OCI-LY7 (cell line): ENCODE measurements at regions not wholly inside any gene's neighbourhood (a gene's known extent, or its start where the extent isn't known, plus 50 kb on each side); places are given as distances from the start of the nearest gene placed in this dataset.

Experiments used
- BruUV-seq: library from RNA; stranded (reverse); fragments of 400-500 nt; replicated peaks from 2 replicates; lab custom pipeline; 2021; lab: Mats Ljungman, UMichigan
- CTCF ChIA-PET: fragments of 300-600 bp; sonication (Branson Sonifier 250); formaldehyde crosslinking; loops from one replicate; lab custom pipeline; 2022; ENCODE audit warnings: antibody characterized with exemption; ENCODE audit not compliant: unreplicated experiment; lab: Charles Lee
- POLR2A ChIA-PET: fragments of 300-600 bp; sonication (Branson Sonifier 250); formaldehyde crosslinking; loops from one replicate; lab custom pipeline; 2022; ENCODE audit warnings: antibody characterized with exemption; lab: Charles Lee
- DNase-seq: peaks from one replicate; pipeline ENCODE4 v3.0.0-alpha.2; 2015; ENCODE audit warnings: low spot score
- H2AFZ ChIP-seq: fragments of 200-600 bp; sonication (generic), shearing (Covaris generic); 2 replicates; pipeline ENCODE4 v1.6.1; 2014; ENCODE audit warnings: mild to moderate bottlenecking, antibody characterized with exemption, low read length, moderate library complexity
- H3K27ac ChIP-seq: fragments of 200-600 bp; sonication (generic); 2 replicates; pipeline ENCODE4 v1.5.1; 2014; ENCODE audit warnings: mixed run types, low read depth, mild to moderate bottlenecking, moderate library complexity, low read length, inconsistent platforms; ENCODE audit not compliant: poor library complexity, severe bottlenecking
- H3K36me3 ChIP-seq: fragments of 200-600 bp; sonication (generic); 2 replicates; pipeline ENCODE4 v1.6.1; 2014; ENCODE audit warnings: mild to moderate bottlenecking, antibody characterized with exemption, low read length, moderate library complexity, mixed read lengths; ENCODE audit not compliant: insufficient read depth
- H3K4me1 ChIP-seq: fragments of 200-600 bp; sonication (generic); 2 replicates; pipeline ENCODE4 v1.5.1; 2014; ENCODE audit warnings: mild to moderate bottlenecking, low read length; ENCODE audit not compliant: insufficient read depth, poor library complexity, severe bottlenecking
- H3K4me2 ChIP-seq: fragments of 200-600 bp; sonication (generic); 2 replicates; pipeline ENCODE4 v1.6.1; 2014; ENCODE audit warnings: mild to moderate bottlenecking, low read length
- H3K4me3 ChIP-seq: fragments of 200-600 bp; sonication (generic); 2 replicates; pipeline ENCODE4 v1.5.1; 2014; ENCODE audit warnings: mild to moderate bottlenecking, low read depth, low read length; ENCODE audit not compliant: poor library complexity, severe bottlenecking
- H3K79me2 ChIP-seq: fragments of 200-600 bp; sonication (generic); 2 replicates; pipeline ENCODE4 v1.6.1; 2016; ENCODE audit warnings: low read depth, mild to moderate bottlenecking, low read length, moderate library complexity, mixed read lengths; ENCODE audit not compliant: insufficient read depth
- H3K9me2 ChIP-seq: fragments of 200-600 bp; sonication (generic); 2 replicates; pipeline ENCODE4 v1.6.1; 2016; ENCODE audit warnings: mild to moderate bottlenecking, low read length, mixed read lengths; ENCODE audit not compliant: insufficient read depth
- H3K9me3 ChIP-seq: fragments of 200-600 bp; sonication (generic); 2 replicates; pipeline ENCODE4 v1.6.1; 2014; ENCODE audit warnings: mild to moderate bottlenecking, mixed run types, low read length, mixed read lengths
- H4K20me1 ChIP-seq: fragments of 200-600 bp; sonication (generic); 2 replicates; pipeline ENCODE4 v1.6.1; 2014; ENCODE audit warnings: mild to moderate bottlenecking, antibody characterized with exemption, low read length, moderate library complexity, mixed read lengths; ENCODE audit not compliant: insufficient read depth
- CTCF ChIP-seq: fragments of 200-600 bp; sonication (generic); conservative IDR thresholded peaks from 2 replicates; pipeline ENCODE4 v1.5.1; 2014; ENCODE audit warnings: mild to moderate bottlenecking, antibody characterized with exemption, low read length, moderate library complexity, mixed read lengths
- EZH2phosphoT487 ChIP-seq: fragments of 200-600 bp; sonication (generic); IDR thresholded peaks from 2 replicates; pipeline ENCODE4 v1.6.1; 2018; ENCODE audit warnings: low read depth, borderline replicate concordance, mild to moderate bottlenecking, mixed run types, antibody characterized with exemption, low read length, moderate library complexity, mixed read lengths
- intact Hi-C: fragments of 100-400 bp; cut with micrococcal nuclease; formaldehyde crosslinking; loops from one replicate; pipeline ENCODE4 v1.10.0; 2022; ENCODE audit not compliant: unreplicated experiment

GRCh38 chr4:28834120-28834519 lies 1886.0 kb upstream of the PCDH7 start:
- H3K79me2 ChIP-seq = no peaks in the 10 kb centered on the region
- DNase-seq = no peak
- no peak overlapping the region for H2AFZ ChIP-seq
- no peaks in the 10 kb centered on the region; the same call in 1 of the 2 replicates for H3K9me2 ChIP-seq
- no peak overlapping the region for H3K4me2 ChIP-seq
- ChIA-PET CTCF (no interaction called here), POLR2A (no interaction called here)
- intact Hi-C loops = no loop called here
- TF ChIP-seq EZH2phosphoT487 (no peak), CTCF (no peak)
- H3K36me3 ChIP-seq = no peaks in the 10 kb centered on the region
- H3K4me1 ChIP-seq = no peaks in the 10 kb centered on the region
- H4K20me1 ChIP-seq = no peaks in the 10 kb centered on the region
- no peak overlapping the region for H3K4me3 ChIP-seq
- no peaks in the 10 kb centered on the region for H3K9me3 ChIP-seq
- H3K27ac ChIP-seq = no peak overlapping the region
- no TSS peak for BruUV-seq

DNA sequence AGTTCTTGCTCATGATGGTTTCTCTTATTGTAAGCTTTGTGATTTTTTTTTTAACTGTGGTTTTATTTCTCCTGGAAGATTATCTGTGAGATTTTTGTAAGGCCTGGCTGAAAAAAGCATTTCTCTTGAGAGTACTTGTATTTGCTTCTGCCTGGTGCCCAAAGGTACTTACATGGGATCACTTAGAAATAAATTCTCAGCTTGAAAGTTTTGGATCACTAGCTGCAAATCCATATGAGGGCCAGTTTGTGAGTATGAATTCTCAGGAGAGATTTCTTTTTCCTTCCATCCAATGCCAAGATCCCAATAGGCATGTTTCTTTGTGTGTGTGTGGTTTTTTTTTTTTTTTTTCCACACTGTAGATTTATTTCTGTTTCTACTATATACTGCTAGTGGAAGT lies 1884.7 kb upstream of the PCDH7 start:
- no peak overlapping the region for H2AFZ ChIP-seq
- no peaks in the 10 kb centered on the region for H4K20me1 ChIP-seq
- H3K79me2 ChIP-seq = no peaks in the 10 kb centered on the region
- no peaks in the 10 kb centered on the region; the same call in 1 of the 2 replicates for H3K9me2 ChIP-seq
- H3K4me2 ChIP-seq = no peak overlapping the region
- BruUV-seq = no TSS peak
- POLR2A ChIA-PET = interaction anchor here (0.6 to 0.7 kb wide), 3 partner anchors 37 to 785 kb away, joined by 3 to 4 read pairs (median 3); no protein-coding TSS in a partner anchor
- H3K4me1 ChIP-seq = no peaks in the 10 kb centered on the region
- intact Hi-C loops = no loop called here
- no peak overlapping the region for H3K27ac ChIP-seq
- no peaks in the 10 kb centered on the region for H3K9me3 ChIP-seq
- no peaks in the 10 kb centered on the region for H3K36me3 ChIP-seq
- TF ChIP-seq CTCF = no peak
- TF ChIP-seq EZH2phosphoT487 = no peak
- CTCF ChIA-PET = no interaction called here
- H3K4me3 ChIP-seq = no peak overlapping the region
- no peak for DNase-seq

DNA sequence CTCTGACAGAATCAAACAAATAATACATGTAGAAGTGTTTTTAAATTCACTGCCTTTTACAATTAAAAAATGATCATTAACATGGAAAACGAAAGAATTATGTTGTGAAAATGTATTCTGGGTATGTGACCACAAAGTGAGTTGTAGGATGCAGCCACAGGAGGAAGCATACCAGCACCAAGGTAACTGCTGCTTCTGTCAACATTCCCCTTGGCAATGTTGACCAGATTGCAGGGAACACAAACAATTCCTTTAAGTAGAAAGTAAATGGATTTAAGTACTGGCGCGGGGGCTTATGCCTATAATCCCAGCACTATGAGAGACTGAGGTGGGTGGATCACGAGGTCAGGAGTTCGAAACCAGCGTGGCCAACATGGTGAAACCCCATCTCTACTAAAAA lies 1877.9 kb upstream of the PCDH7 start:
- H4K20me1 ChIP-seq = no peaks in the 10 kb centered on the region
- H3K4me2 ChIP-seq = no peak overlapping the region
- no peaks in the 10 kb centered on the region for H3K36me3 ChIP-seq
- H3K9me3 ChIP-seq = no peaks in the 10 kb centered on the region
- H3K79me2 ChIP-seq = no peaks in the 10 kb centered on the region
- no peak for DNase-seq
- TF ChIP-seq EZH2phosphoT487 = no peak
- no peak for TF ChIP-seq CTCF
- ChIA-PET CTCF (no interaction called here), POLR2A (interaction anchor here (0.7 kb wide), 2 partner anchors 18 to 65 kb away, joined by 3 to 4 read pairs; no protein-coding TSS in a partner anchor)
- BruUV-seq = no TSS peak
- no peak overlapping the region for H3K4me3 ChIP-seq
- no peak overlapping the region for H2AFZ ChIP-seq
- intact Hi-C loops = no loop called here
- H3K4me1 ChIP-seq = no peaks in the 10 kb centered on the region
- H3K9me2 ChIP-seq = no peaks in the 10 kb centered on the region
- no peak overlapping the region for H3K27ac ChIP-seq
